H1 (cell line): ENCODE measurements at regions not wholly inside any gene's neighbourhood (a gene's known extent, or its start where the extent isn't known, plus 50 kb on each side); places are given as distances from the start of the nearest gene placed in this dataset.

Experiments
- CTCF ChIA-PET: fragments of 300-600 bp; sonication (Branson Sonifier 250); formaldehyde crosslinking; loops from one replicate; lab custom pipeline; 2021; ENCODE audit not compliant: partially characterized antibody; lab: Charles Lee
- POLR2A ChIA-PET: fragments of 300-600 bp; sonication (Branson Sonifier 250); formaldehyde crosslinking; loops from one replicate; lab custom pipeline; 2021; ENCODE audit warnings: inconsistent platforms; ENCODE audit not compliant: partially characterized antibody; lab: Charles Lee
- DNase-seq, 2 experiments: peaks; one replicate each; pipeline versions ENCODE4 v3.0.0 to v3.0.0-alpha.2; 2010 to 2022; ENCODE audit warnings: low spot score in 2 of 2, low read depth in 1 of 2, mixed read lengths in 1 of 2
- FAIRE-seq: peaks from 2 replicates; lab custom pipeline; 2011; peaks lifted over from hg19 to GRCh38; lab: Jason Lieb, UNC
- H2AFZ ChIP-seq: 2 replicates; pipeline ENCODE4 v1.8.1; 2012; ENCODE audit warnings: low read length, inconsistent platforms
- H2AK5ac ChIP-seq: 2 replicates; pipeline ENCODE4 v1.6.1; 2013; ENCODE audit warnings: low read depth, low read length
- H2BK120ac ChIP-seq: replicated peaks from 2 replicates; pipeline ENCODE3; 2013; ENCODE audit warnings: low read depth, low read length, inconsistent platforms
- H2BK12ac ChIP-seq: 2 replicates; pipeline ENCODE4 v1.6.1; 2013; ENCODE audit warnings: low read depth, low read length
- H2BK15ac ChIP-seq: 2 replicates; pipeline ENCODE4 v1.6.1; 2013; ENCODE audit warnings: low read length
- H2BK20ac ChIP-seq: 2 replicates; pipeline ENCODE4 v1.6.1; 2013; ENCODE audit warnings: low read length
- H2BK5ac ChIP-seq: 2 replicates; pipeline ENCODE4 v1.6.1; 2013; ENCODE audit warnings: low read depth, low read length
- H3K14ac ChIP-seq: 2 replicates; pipeline ENCODE4 v1.6.1; 2013; ENCODE audit warnings: inconsistent platforms; ENCODE audit not compliant: insufficient read length
- H3K18ac ChIP-seq: 2 replicates; pipeline ENCODE4 v1.6.1; 2013; ENCODE audit warnings: low read length; ENCODE audit errors: extremely low read depth
- H3K23ac ChIP-seq: 2 replicates; pipeline ENCODE4 v1.6.1; 2013; ENCODE audit warnings: inconsistent platforms; ENCODE audit not compliant: insufficient read length
- H3K23me2 ChIP-seq: 2 replicates; pipeline ENCODE4 v1.6.1; 2013; ENCODE audit warnings: low read depth, low read length
- H3K27ac ChIP-seq: 2 replicates; pipeline ENCODE4 v1.6.1; 2011; ENCODE audit warnings: low read depth, low read length, inconsistent platforms
- H3K27me3 ChIP-seq, 4 experiments: replicated peaks in 1 of 4; 1 replicate in 1 of 4; 2 replicates in 3 of 4; pipeline versions ENCODE4 v1.6.1 to v1.8.1; 2011 to 2013; ENCODE audit warnings: low read length in 3 of 4, mild to moderate bottlenecking in 3 of 4, inconsistent platforms in 2 of 4, mixed read lengths in 2 of 4, moderate library complexity in 1 of 4; ENCODE audit not compliant: control insufficient read depth in 3 of 4, insufficient read depth in 3 of 4; ENCODE audit errors: extremely low read depth in 1 of 4
- H3K36me3 ChIP-seq, 4 experiments: 2 replicates each; pipeline versions ENCODE4 v1.6.1 to v1.8.1; 2011 to 2013; ENCODE audit warnings: mild to moderate bottlenecking in 4 of 4, low read length in 3 of 4, moderate library complexity in 2 of 4, control low read depth in 1 of 4, inconsistent platforms in 1 of 4; ENCODE audit not compliant: insufficient read depth in 4 of 4, control insufficient read depth in 2 of 4
- H3K4ac ChIP-seq: replicated peaks from 2 replicates; pipeline ENCODE3; 2013; ENCODE audit warnings: low read length, low read depth, mixed read lengths, inconsistent platforms; ENCODE audit not compliant: insufficient read length
- H3K4me1 ChIP-seq, 4 experiments: replicated peaks in 1 of 4; 1 replicate in 1 of 4; 2 replicates in 3 of 4; pipeline versions ENCODE4 v1.6.1 to v1.8.1; 2011 to 2013; ENCODE audit warnings: low read length in 3 of 4, inconsistent platforms in 2 of 4, mixed read lengths in 1 of 4; ENCODE audit not compliant: insufficient read depth in 4 of 4, control insufficient read depth in 3 of 4
- H3K4me2 ChIP-seq, 2 experiments: 2 replicates each; pipeline versions ENCODE4 v1.6.1 to v1.8.1; 2011 to 2013; ENCODE audit warnings: low read depth in 2 of 2, low read length in 2 of 2, control low read depth in 1 of 2, inconsistent platforms in 1 of 2, mild to moderate bottlenecking in 1 of 2; ENCODE audit not compliant: insufficient read depth in 1 of 2
- H3K4me3 ChIP-seq, 4 experiments: fragments of 200-600, 300-600 bp in 1 of 4; sonication (generic), shearing (Covaris generic), sonication (Bioruptor Twin) in 1 of 4; 2 replicates each; pipeline versions ENCODE4 v1.5.1 to v1.8.1; 2011 to 2016; ENCODE audit warnings: low read length in 4 of 4, low read depth in 3 of 4, control low read depth in 2 of 4, inconsistent platforms in 2 of 4, mild to moderate bottlenecking in 2 of 4, mixed read lengths in 1 of 4, moderate library complexity in 1 of 4; ENCODE audit not compliant: insufficient read depth in 2 of 4; ENCODE audit errors: extremely low read depth in 1 of 4
- H3K56ac ChIP-seq: replicated peaks from 2 replicates; pipeline ENCODE3; 2013; ENCODE audit warnings: low read depth, mild to moderate bottlenecking, mixed read lengths, low read length, inconsistent platforms; ENCODE audit not compliant: insufficient read length
- H3K79me1 ChIP-seq: 2 replicates; pipeline ENCODE4 v1.6.1; 2013; ENCODE audit warnings: low read depth, low read length, control low read depth
- H3K79me2 ChIP-seq, 2 experiments: 2 replicates each; pipeline versions ENCODE4 v1.6.1 to v1.8.1; 2012 to 2013; ENCODE audit warnings: low read length in 2 of 2, mild to moderate bottlenecking in 2 of 2, inconsistent platforms in 1 of 2; ENCODE audit not compliant: insufficient read depth in 2 of 2, control insufficient read depth in 1 of 2
- H3K9ac ChIP-seq, 4 experiments: replicated peaks in 1 of 4; 1 replicate in 1 of 4; 2 replicates in 3 of 4; pipeline versions ENCODE4 v1.6.1 to v1.8.1; 2011 to 2013; ENCODE audit warnings: low read depth in 3 of 4, low read length in 3 of 4, control low read depth in 2 of 4, mild to moderate bottlenecking in 2 of 4, moderate library complexity in 2 of 4, inconsistent platforms in 1 of 4; ENCODE audit errors: extremely low read depth in 1 of 4
- H3K9me3 ChIP-seq, 2 experiments: 2 replicates each; pipeline versions ENCODE4 v1.6.1 to v1.8.1; 2012 to 2013; ENCODE audit warnings: mild to moderate bottlenecking in 2 of 2, moderate library complexity in 2 of 2, control low read depth in 1 of 2, inconsistent platforms in 1 of 2, low read depth in 1 of 2, low read length in 1 of 2, mixed read lengths in 1 of 2; ENCODE audit not compliant: insufficient read depth in 2 of 2
- H4K20me1 ChIP-seq, 2 experiments: replicated peaks in 1 of 2; 2 replicates each; pipeline versions ENCODE3 to v1.8.1; 2011 to 2013; ENCODE audit warnings: inconsistent platforms in 2 of 2, low read length in 2 of 2, mild to moderate bottlenecking in 1 of 2; ENCODE audit not compliant: insufficient read depth in 2 of 2, control insufficient read depth in 1 of 2
- H4K5ac ChIP-seq: 2 replicates; pipeline ENCODE4 v1.6.1; 2013; ENCODE audit warnings: low read length, low read depth, mixed read lengths, inconsistent platforms; ENCODE audit not compliant: insufficient read length
- H4K8ac ChIP-seq: 2 replicates; pipeline ENCODE4 v1.8.0; 2013; ENCODE audit warnings: mild to moderate bottlenecking, moderate library complexity, low read length, inconsistent platforms; ENCODE audit not compliant: insufficient read depth; ENCODE audit errors: extremely low read depth
- H4K91ac ChIP-seq: replicated peaks from 2 replicates; pipeline ENCODE3; 2013; ENCODE audit warnings: low read length, mixed read lengths, inconsistent platforms; ENCODE audit not compliant: insufficient read length
- JUND ChIP-seq: IDR thresholded peaks from 2 replicates; pipeline ENCODE4 v1.6.1; 2011; ENCODE audit warnings: mild to moderate bottlenecking, improper control_type of control experiment, low read length
- SRF ChIP-seq: IDR thresholded peaks from 2 replicates; pipeline ENCODE4 v1.6.1; 2011; ENCODE audit warnings: mild to moderate bottlenecking, low read depth, low read length, moderate library complexity

DNA sequence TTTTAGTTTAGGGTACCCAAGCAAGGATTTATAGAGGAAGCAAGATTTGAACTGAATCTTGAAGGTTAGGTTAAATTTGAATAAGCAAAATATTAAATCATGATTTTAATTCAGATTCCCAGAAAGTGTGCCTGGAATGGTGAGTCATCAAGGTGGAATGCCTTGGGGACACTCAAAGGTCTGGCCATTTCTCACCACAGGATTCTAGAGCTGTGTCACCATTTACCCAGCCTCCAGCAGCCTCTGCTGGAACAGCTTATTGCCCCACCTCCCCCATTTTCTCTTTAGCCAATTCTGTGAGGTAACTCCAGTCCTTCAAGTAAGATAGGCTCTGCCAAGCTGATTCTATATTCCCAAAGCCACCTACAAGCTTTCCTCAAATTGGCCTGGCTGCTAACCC lies 181.4 kb downstream of the SIM1 start:
- H2BK20ac ChIP-seq = no peak overlapping the region
- no peak overlapping the region for H2BK15ac ChIP-seq
- no peak overlapping the region for H3K4me3 ChIP-seq
- DNase-seq = no peak
- H2BK5ac ChIP-seq = no peak overlapping the region
- peaks cover 0 to 6% (median 2%) of the 10 kb centered on the region in 4 experiments; a peak in 3 of 7 replicates for H3K4me1 ChIP-seq
- H3K9ac ChIP-seq = no peak overlapping the region
- no peak overlapping the region for H3K18ac ChIP-seq
- no peak overlapping the region for H4K5ac ChIP-seq
- no peak for FAIRE-seq
- no peak overlapping the region for H4K8ac ChIP-seq
- POLR2A ChIA-PET = interaction anchor here (2.7 kb wide), 1 partner anchor 8 kb away, joined by 8 read pairs; no protein-coding TSS in a partner anchor
- H2AK5ac ChIP-seq = no peak overlapping the region
- no peaks in the 10 kb centered on the region for H3K79me2 ChIP-seq
- TF ChIP-seq SRF (no peak), JUND (peak; percentile 90)
- H3K4me2 ChIP-seq = no peak overlapping the region
- no peak overlapping the region for H2AFZ ChIP-seq
- CTCF ChIA-PET = interaction anchor here (1.2 to 2.9 kb wide), 4 partner anchors 8 to 166 kb away, joined by 3 to 14 read pairs (median 4); no protein-coding TSS in a partner anchor
- no peak overlapping the region for H3K14ac ChIP-seq
- no peaks in the 10 kb centered on the region for H3K79me1 ChIP-seq
- no peaks in the 10 kb centered on the region for H3K9me3 ChIP-seq
- H3K27ac ChIP-seq = no peak overlapping the region
- H2BK12ac ChIP-seq = no peak overlapping the region
- H3K56ac ChIP-seq = no peak overlapping the region
- H2BK120ac ChIP-seq = no peak overlapping the region
- no peaks in the 10 kb centered on the region for H3K36me3 ChIP-seq
- H3K23ac ChIP-seq = no peak overlapping the region
- no peak overlapping the region for H3K4ac ChIP-seq
- no peaks in the 10 kb centered on the region for H3K27me3 ChIP-seq
- H4K91ac ChIP-seq = no peak overlapping the region
- no peaks in the 10 kb centered on the region for H4K20me1 ChIP-seq
- no peaks in the 10 kb centered on the region for H3K23me2 ChIP-seq
